Panc1 (cell line): ENCODE measurements at regions not wholly inside any gene's neighbourhood (a gene's known extent, or its start where the extent isn't known, plus 50 kb on each side); places are given as distances from the start of the nearest gene placed in this dataset.

Source experiments
- ATAC-seq: fragments of 200-7000 bp; cut with Tn5 transposase; 2 replicates; pipeline ENCODE4 v1.9.1; 2020; ENCODE audit warnings: mild to moderate bottlenecking, moderate library complexity
- BruUV-seq: library from RNA; stranded (reverse); fragments of 400-500 nt; replicated peaks from 2 replicates; lab custom pipeline; 2021; lab: Mats Ljungman, UMichigan
- CTCF ChIA-PET: fragments of 300-600 bp; sonication (Branson Sonifier 250); formaldehyde crosslinking; loops from one replicate; lab custom pipeline; 2022; ENCODE audit warnings: antibody characterized with exemption; lab: Charles Lee
- POLR2A ChIA-PET: fragments of 300-600 bp; sonication (Branson Sonifier 250); formaldehyde crosslinking; loops from one replicate; lab custom pipeline; 2022; ENCODE audit warnings: antibody characterized with exemption; lab: Charles Lee
- DNase-seq: peaks from one replicate; pipeline ENCODE4 v3.0.0-alpha.2; 2010; ENCODE audit warnings: low read depth, low spot score
- H3K27ac ChIP-seq: 2 replicates; pipeline ENCODE4 v1.5.1; 2011; ENCODE audit warnings: mild to moderate bottlenecking, low read length, inconsistent platforms
- H3K27me3 ChIP-seq: fragments of 200-500 bp; sonication (Bioruptor generic); 2 replicates; pipeline ENCODE4 v1.6.0; 2014; ENCODE audit warnings: low read length, inconsistent platforms; ENCODE audit not compliant: control insufficient read depth, insufficient read depth
- H3K36me3 ChIP-seq: fragments of 200-500 bp; sonication (Bioruptor generic); 2 replicates; pipeline ENCODE4 v1.5.1; 2014; ENCODE audit warnings: inconsistent platforms, mild to moderate bottlenecking, low read length, moderate library complexity; ENCODE audit not compliant: control insufficient read depth, insufficient read depth
- H3K4me1 ChIP-seq: 2 replicates; pipeline ENCODE4 v1.5.1; 2011; ENCODE audit warnings: inconsistent platforms, mild to moderate bottlenecking, low read length, moderate library complexity; ENCODE audit not compliant: control insufficient read depth, insufficient read depth
- H3K4me3 ChIP-seq, 2 experiments: 2 replicates each; pipeline ENCODE4 v1.5.1; 2011 to 2012; ENCODE audit warnings: low read depth in 2 of 2, low read length in 2 of 2, mild to moderate bottlenecking in 2 of 2, inconsistent platforms in 1 of 2, moderate library complexity in 1 of 2
- H3K9me3 ChIP-seq: fragments of 200-500 bp; sonication (Bioruptor generic); 2 replicates; pipeline ENCODE4 v1.5.1; 2014; ENCODE audit warnings: low read depth, mild to moderate bottlenecking, inconsistent platforms, low read length, moderate library complexity; ENCODE audit not compliant: control insufficient read depth, insufficient read depth
- CTCF ChIP-seq: fragments of 450-650 bp; IDR thresholded peaks from 2 replicates; pipeline ENCODE4 v1.5.1; 2017; ENCODE audit warnings: mild to moderate bottlenecking
- POLR2AphosphoS5 ChIP-seq: IDR thresholded peaks from 2 replicates; pipeline ENCODE4 v1.6.1; 2012; ENCODE audit warnings: mild to moderate bottlenecking, low read depth, low read length, moderate library complexity
- SIN3A ChIP-seq: IDR thresholded peaks from 2 replicates; pipeline ENCODE4 v1.6.1; 2012; ENCODE audit warnings: low read depth, mild to moderate bottlenecking, low read length, moderate library complexity, borderline replicate concordance; ENCODE audit not compliant: insufficient read depth
- TCF7L2 ChIP-seq: IDR thresholded peaks from 2 replicates; pipeline ENCODE4 v1.6.1; 2011; ENCODE audit warnings: mild to moderate bottlenecking, low read depth, low read length, inconsistent platforms
- in situ Hi-C: cut with HindIII; loops from 2 replicates; pipeline ENCODE4 v1.10.0; 2016; ENCODE audit warnings: low sequenced_read_pairs, low pct_unique_long_range_greater_than_20kb
- intact Hi-C: fragments of 100-400 bp; cut with micrococcal nuclease; formaldehyde crosslinking; loops from one replicate; pipeline ENCODE4 v1.10.0; 2022; ENCODE audit not compliant: unreplicated experiment
- TF ChIP-seq, protein P1 (sequence below), 2 experiments: IDR thresholded peaks; 2 replicates each; pipeline ENCODE4 v1.6.1; 2011 to 2012; ENCODE audit warnings: low read depth in 2 of 2, control low read depth in 1 of 2, low read length in 1 of 2, mild to moderate bottlenecking in 1 of 2, moderate library complexity in 1 of 2; ENCODE audit not compliant: insufficient read depth in 1 of 2

DNA sequence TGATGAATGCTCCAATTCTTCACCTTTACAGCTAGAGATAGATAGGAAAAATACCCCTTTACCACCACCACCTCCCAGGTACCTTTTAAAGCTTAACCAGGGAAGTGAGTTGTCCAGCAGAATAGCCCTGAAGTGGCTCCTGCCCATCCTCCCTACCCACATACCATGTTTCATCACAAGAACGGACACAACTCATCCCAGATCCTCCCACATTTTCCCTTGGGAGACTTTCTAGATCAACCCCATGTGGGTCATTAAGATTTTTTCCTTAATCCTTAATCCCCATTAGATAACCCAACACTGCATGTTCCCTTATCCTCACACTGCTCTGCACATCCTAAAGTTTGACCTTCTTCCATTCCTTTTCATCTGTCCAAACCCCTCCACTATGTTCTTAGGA, 69.3 kb downstream of the CHST2 start:
- Histone ChIP-seq H3K27me3 (no peaks in the 10 kb centered on the region), H3K4me1 (no peaks in the 10 kb centered on the region), H3K4me3 (no peak overlapping the region), H3K27ac (no peak overlapping the region), H3K9me3 (no peaks in the 10 kb centered on the region), H3K36me3 (no peaks in the 10 kb centered on the region)
- TF ChIP-seq CTCF (no peak), POLR2AphosphoS5 (no peak), TCF7L2 (no peak)
- TF ChIP-seq, protein P1, sequence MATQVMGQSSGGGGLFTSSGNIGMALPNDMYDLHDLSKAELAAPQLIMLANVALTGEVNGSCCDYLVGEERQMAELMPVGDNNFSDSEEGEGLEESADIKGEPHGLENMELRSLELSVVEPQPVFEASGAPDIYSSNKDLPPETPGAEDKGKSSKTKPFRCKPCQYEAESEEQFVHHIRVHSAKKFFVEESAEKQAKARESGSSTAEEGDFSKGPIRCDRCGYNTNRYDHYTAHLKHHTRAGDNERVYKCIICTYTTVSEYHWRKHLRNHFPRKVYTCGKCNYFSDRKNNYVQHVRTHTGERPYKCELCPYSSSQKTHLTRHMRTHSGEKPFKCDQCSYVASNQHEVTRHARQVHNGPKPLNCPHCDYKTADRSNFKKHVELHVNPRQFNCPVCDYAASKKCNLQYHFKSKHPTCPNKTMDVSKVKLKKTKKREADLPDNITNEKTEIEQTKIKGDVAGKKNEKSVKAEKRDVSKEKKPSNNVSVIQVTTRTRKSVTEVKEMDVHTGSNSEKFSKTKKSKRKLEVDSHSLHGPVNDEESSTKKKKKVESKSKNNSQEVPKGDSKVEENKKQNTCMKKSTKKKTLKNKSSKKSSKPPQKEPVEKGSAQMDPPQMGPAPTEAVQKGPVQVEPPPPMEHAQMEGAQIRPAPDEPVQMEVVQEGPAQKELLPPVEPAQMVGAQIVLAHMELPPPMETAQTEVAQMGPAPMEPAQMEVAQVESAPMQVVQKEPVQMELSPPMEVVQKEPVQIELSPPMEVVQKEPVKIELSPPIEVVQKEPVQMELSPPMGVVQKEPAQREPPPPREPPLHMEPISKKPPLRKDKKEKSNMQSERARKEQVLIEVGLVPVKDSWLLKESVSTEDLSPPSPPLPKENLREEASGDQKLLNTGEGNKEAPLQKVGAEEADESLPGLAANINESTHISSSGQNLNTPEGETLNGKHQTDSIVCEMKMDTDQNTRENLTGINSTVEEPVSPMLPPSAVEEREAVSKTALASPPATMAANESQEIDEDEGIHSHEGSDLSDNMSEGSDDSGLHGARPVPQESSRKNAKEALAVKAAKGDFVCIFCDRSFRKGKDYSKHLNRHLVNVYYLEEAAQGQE (IDR thresholded peaks at IDR 0.05; ENCODE audit: insufficient read depth in 1 of 2, low read depth in 2 of 2, low read length in 1 of 2), result no peak
- intact Hi-C loops, result no loop called here
- CTCF ChIA-PET, result no interaction called here
- BruUV-seq, result no TSS peak
- in situ Hi-C loops, result no loop called here
- POLR2A ChIA-PET, result no interaction called here
- ATAC-seq (no peak), DNase-seq (no peak)

- no peaks in the 10 kb centered on the region for H3K36me3 ChIP-seq
- intact Hi-C loops, result no loop called here
- TF ChIP-seq SIN3A (no peak), TCF7L2 (no peak), POLR2AphosphoS5 (no peak), CTCF (no peak)
- TF ChIP-seq, protein P1 (IDR thresholded peaks at IDR 0.05; ENCODE audit: insufficient read depth in 1 of 2, low read depth in 2 of 2, low read length in 1 of 2), result no peak
- H3K27me3 ChIP-seq, result no peaks in the 10 kb centered on the region
- ATAC-seq, result no peak
- DNase-seq, result no peak
- POLR2A ChIA-PET, result no interaction called here
- CTCF ChIA-PET, result no interaction called here
- in situ Hi-C loops, result no loop called here
- BruUV-seq, result no TSS peak
- H3K4me1 ChIP-seq, result no peaks in the 10 kb centered on the region
- no peak overlapping the region for H3K4me3 ChIP-seq
- H3K9me3 ChIP-seq, result no peaks in the 10 kb centered on the region
- H3K27ac ChIP-seq, result no peak overlapping the region
Measured at GRCh38 chr3:143190101-143190500, 70.5 kb downstream of the CHST2 start.
